SU-DHL-6 (cell line): ENCODE measurements at regions not wholly inside any gene's neighbourhood (a gene's known extent, or its start where the extent isn't known, plus 50 kb on each side); places are given as distances from the start of the nearest gene placed in this dataset.

Experiments used
- H2AFZ ChIP-seq: fragments of 200-600 bp; sonication (generic); 2 replicates; pipeline ENCODE4 v1.6.1; 2014; ENCODE audit warnings: low read depth, mild to moderate bottlenecking, moderate library complexity, mixed read lengths, antibody characterized with exemption, low read length; ENCODE audit not compliant: severe bottlenecking
- H3F3A ChIP-seq: fragments of 200-600 bp; shearing (Covaris generic); 2 replicates; pipeline ENCODE4 v1.6.0; 2016; ENCODE audit warnings: antibody characterized with exemption, mild to moderate bottlenecking; ENCODE audit not compliant: insufficient read depth
- H3K27ac ChIP-seq: fragments of 200-600 bp; sonication (generic); 2 replicates; pipeline ENCODE4 v1.5.1; 2016; ENCODE audit warnings: low read depth, mild to moderate bottlenecking, low read length, moderate library complexity, mixed read lengths
- H3K27me3 ChIP-seq: fragments of 200-600 bp; sonication (generic), shearing (Covaris generic); 2 replicates; pipeline ENCODE4 v1.6.0; 2014; ENCODE audit warnings: mild to moderate bottlenecking, low read length
- H3K36me3 ChIP-seq: fragments of 200-600 bp; sonication (generic); 2 replicates; pipeline ENCODE4 v1.6.1; 2014; ENCODE audit warnings: mild to moderate bottlenecking, low read length, mixed read lengths
- H3K4me2 ChIP-seq: fragments of 300-600, 200-600 bp; shearing (Covaris generic), sonication (generic); 2 replicates; pipeline ENCODE4 v1.6.0; 2014; ENCODE audit warnings: low read length, low read depth, mild to moderate bottlenecking; ENCODE audit not compliant: poor library complexity, severe bottlenecking
- H3K4me3 ChIP-seq: fragments of 200-600 bp; sonication (generic); 2 replicates; pipeline ENCODE4 v1.5.1; 2014; ENCODE audit warnings: antibody characterized with exemption, low read length, mild to moderate bottlenecking, mixed read lengths; ENCODE audit not compliant: insufficient read depth, poor library complexity, severe bottlenecking
- H3K79me2 ChIP-seq: fragments of 200-600 bp; sonication (generic); 2 replicates; pipeline ENCODE4 v1.6.1; 2014; ENCODE audit warnings: mild to moderate bottlenecking, low read length, moderate library complexity; ENCODE audit not compliant: insufficient read depth
- H3K9ac ChIP-seq: fragments of 200-600 bp; sonication (generic); 2 replicates; pipeline ENCODE4 v1.7.0; 2014; ENCODE audit warnings: mild to moderate bottlenecking, low read length
- H3K9me2 ChIP-seq: fragments of 200-600 bp; sonication (generic); replicated peaks from 2 replicates; pipeline ENCODE4 v1.6.1; 2014; ENCODE audit warnings: low read length; ENCODE audit not compliant: insufficient read depth
- H3K9me3 ChIP-seq: fragments of 200-600 bp; sonication (generic); 2 replicates; pipeline ENCODE4 v1.6.1; 2014; ENCODE audit warnings: low read length, mixed read lengths; ENCODE audit not compliant: insufficient read depth
- H4K20me1 ChIP-seq: fragments of 200-600 bp; sonication (generic); 2 replicates; pipeline ENCODE4 v1.6.1; 2014; ENCODE audit warnings: low read depth, mild to moderate bottlenecking, antibody characterized with exemption, low read length, moderate library complexity, mixed read lengths
- EZH2phosphoT487 ChIP-seq: fragments of 200-600 bp; sonication (generic), shearing (Covaris generic); conservative IDR thresholded peaks from 2 replicates; pipeline ENCODE4 v1.6.1; 2018; ENCODE audit warnings: mild to moderate bottlenecking, antibody characterized with exemption, low read length, moderate library complexity, mixed read lengths
- TF ChIP-seq, protein P1 (sequence below): fragments of 200-600 bp; sonication (generic); IDR thresholded peaks from one replicate; pipeline ENCODE4 v1.5.1; 2017; ENCODE audit warnings: antibody characterized with exemption, mild to moderate bottlenecking, low read length, moderate library complexity; ENCODE audit not compliant: insufficient read depth, poor library complexity, severe bottlenecking

DNA sequence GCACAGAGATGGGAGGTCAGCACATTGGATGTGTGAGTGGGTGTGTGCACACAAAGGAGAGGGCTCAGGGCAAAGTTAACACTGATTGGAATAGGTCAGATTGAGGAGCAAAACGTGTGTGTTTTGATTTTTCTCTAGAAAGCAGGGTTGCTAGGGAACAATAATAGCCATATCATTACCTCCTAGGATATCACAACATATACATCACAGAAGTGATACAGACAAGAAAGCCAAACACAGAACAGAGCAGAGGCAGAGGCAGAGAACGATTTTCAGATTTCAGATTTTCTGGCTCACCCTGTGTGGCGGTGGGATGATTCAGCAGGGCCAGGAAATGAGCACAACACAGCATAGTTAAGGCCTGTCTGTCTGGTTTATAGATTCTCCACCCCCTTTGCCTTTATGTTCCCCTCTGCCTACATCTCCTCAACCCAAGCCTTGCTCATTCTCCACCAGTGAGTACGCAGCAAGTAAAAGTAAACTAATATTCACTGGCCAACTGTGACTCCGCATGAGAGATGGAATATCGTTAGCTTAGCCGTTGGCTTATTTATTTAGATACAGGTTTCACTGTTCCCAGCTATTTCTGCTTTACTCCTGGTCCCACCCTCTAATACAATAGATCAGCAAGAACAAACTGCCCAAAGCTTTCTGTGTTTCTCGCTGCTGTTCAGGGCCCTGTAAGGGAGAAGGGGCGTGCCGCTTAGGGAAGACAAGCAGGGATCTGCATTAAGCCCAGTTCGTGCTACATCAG, 182.7 kb upstream of the TSC22D1 start:
- Histone ChIP-seq H3K79me2 (no peaks in the 10 kb centered on the region), H3K27me3 (no peaks in the 10 kb centered on the region), H3K27ac (no peak overlapping the region), H4K20me1 (no peaks in the 10 kb centered on the region), H3K9me3 (no peaks in the 10 kb centered on the region), H3K4me3 (no peak overlapping the region), H3F3A (no peaks in the 10 kb centered on the region), H2AFZ (no peak overlapping the region), H3K36me3 (no peaks in the 10 kb centered on the region), H3K9ac (no peak overlapping the region), H3K9me2 (no peaks in the 10 kb centered on the region), H3K4me2 (no peak overlapping the region)
- no peak for TF ChIP-seq EZH2phosphoT487
- TF ChIP-seq, protein P1, sequence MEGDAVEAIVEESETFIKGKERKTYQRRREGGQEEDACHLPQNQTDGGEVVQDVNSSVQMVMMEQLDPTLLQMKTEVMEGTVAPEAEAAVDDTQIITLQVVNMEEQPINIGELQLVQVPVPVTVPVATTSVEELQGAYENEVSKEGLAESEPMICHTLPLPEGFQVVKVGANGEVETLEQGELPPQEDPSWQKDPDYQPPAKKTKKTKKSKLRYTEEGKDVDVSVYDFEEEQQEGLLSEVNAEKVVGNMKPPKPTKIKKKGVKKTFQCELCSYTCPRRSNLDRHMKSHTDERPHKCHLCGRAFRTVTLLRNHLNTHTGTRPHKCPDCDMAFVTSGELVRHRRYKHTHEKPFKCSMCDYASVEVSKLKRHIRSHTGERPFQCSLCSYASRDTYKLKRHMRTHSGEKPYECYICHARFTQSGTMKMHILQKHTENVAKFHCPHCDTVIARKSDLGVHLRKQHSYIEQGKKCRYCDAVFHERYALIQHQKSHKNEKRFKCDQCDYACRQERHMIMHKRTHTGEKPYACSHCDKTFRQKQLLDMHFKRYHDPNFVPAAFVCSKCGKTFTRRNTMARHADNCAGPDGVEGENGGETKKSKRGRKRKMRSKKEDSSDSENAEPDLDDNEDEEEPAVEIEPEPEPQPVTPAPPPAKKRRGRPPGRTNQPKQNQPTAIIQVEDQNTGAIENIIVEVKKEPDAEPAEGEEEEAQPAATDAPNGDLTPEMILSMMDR = no peak

GRCh38 chr13:44757671-44758070, 181.5 kb upstream of the TSC22D1 start:
- no peaks in the 10 kb centered on the region for H3K9me3 ChIP-seq
- no peak overlapping the region for H3K4me2 ChIP-seq
- no peak overlapping the region for H3K27ac ChIP-seq
- no peaks in the 10 kb centered on the region for H3F3A ChIP-seq
- TF ChIP-seq, protein P1 = no peak
- TF ChIP-seq EZH2phosphoT487 = no peak
- no peaks in the 10 kb centered on the region for H3K27me3 ChIP-seq
- no peak overlapping the region for H3K9ac ChIP-seq
- H3K36me3 ChIP-seq = no peaks in the 10 kb centered on the region
- H2AFZ ChIP-seq = no peak overlapping the region
- H4K20me1 ChIP-seq = no peaks in the 10 kb centered on the region
- no peaks in the 10 kb centered on the region for H3K79me2 ChIP-seq
- H3K4me3 ChIP-seq = no peak overlapping the region
- no peaks in the 10 kb centered on the region for H3K9me2 ChIP-seq

- Histone ChIP-seq H3K9me2 (no peaks in the 10 kb centered on the region), H2AFZ (no peak overlapping the region), H3K36me3 (no peaks in the 10 kb centered on the region), H3F3A (no peaks in the 10 kb centered on the region), H3K27me3 (no peaks in the 10 kb centered on the region), H3K4me3 (no peak overlapping the region), H3K9me3 (no peaks in the 10 kb centered on the region), H4K20me1 (no peaks in the 10 kb centered on the region), H3K4me2 (no peak overlapping the region), H3K27ac (no peak overlapping the region), H3K9ac (no peak overlapping the region), H3K79me2 (no peaks in the 10 kb centered on the region)
- TF ChIP-seq, protein P1 = no peak
- TF ChIP-seq EZH2phosphoT487 = no peak
These were observed 180.2 kb upstream of the TSC22D1 start for GRCh38 chr13:44756276-44756810.
